DND-41 (cell line): ENCODE measurements at regions not wholly inside any gene's neighbourhood (a gene's known extent, or its start where the extent isn't known, plus 50 kb on each side); places are given as distances from the start of the nearest gene placed in this dataset.

ENCODE experiments used
- ATAC-seq: fragments of 200-7000 bp; cut with Tn5 transposase; 3 replicates; pipeline ENCODE4 v1.9.1; 2021; ENCODE audit warnings: low read depth; ENCODE audit not compliant: insufficient read depth
- DNase-seq: peaks from one replicate; pipeline ENCODE4 v3.0.0-alpha.2; 2020
- H2AFZ ChIP-seq: 2 replicates; pipeline ENCODE4 v1.6.0; 2012; ENCODE audit warnings: low read depth, low read length
- H3K27ac ChIP-seq: 2 replicates; pipeline ENCODE4 v1.5.1; 2012; ENCODE audit warnings: low read length, inconsistent platforms
- H3K27me3 ChIP-seq: fragments of 200-600 bp; sonication (generic); 2 replicates; pipeline ENCODE4 v1.6.0; 2012; ENCODE audit warnings: low read length, mild to moderate bottlenecking, inconsistent platforms; ENCODE audit not compliant: insufficient read depth, poor library complexity
- H3K36me3 ChIP-seq: 2 replicates; pipeline ENCODE4 v1.5.1; 2012; ENCODE audit warnings: low read length, inconsistent platforms; ENCODE audit not compliant: insufficient read depth
- H3K4me1 ChIP-seq: 2 replicates; pipeline ENCODE4 v1.5.1; 2012; ENCODE audit warnings: mild to moderate bottlenecking, low read length; ENCODE audit not compliant: insufficient read depth
- H3K4me2 ChIP-seq: 2 replicates; pipeline ENCODE4 v1.6.0; 2012; ENCODE audit warnings: mild to moderate bottlenecking, moderate library complexity, low read length, inconsistent platforms; ENCODE audit not compliant: insufficient read depth
- H3K4me3 ChIP-seq, 2 experiments: fragments of 200-600 bp in 1 of 2; shearing (Covaris generic) in 1 of 2; 2 replicates each; pipeline ENCODE4 v1.5.1; 2012 to 2016; ENCODE audit warnings: inconsistent platforms in 2 of 2, low read length in 2 of 2, mild to moderate bottlenecking in 2 of 2, low read depth in 1 of 2, moderate library complexity in 1 of 2
- H3K79me2 ChIP-seq: 2 replicates; pipeline ENCODE4 v1.6.0; 2012; ENCODE audit warnings: low read length, inconsistent platforms; ENCODE audit not compliant: insufficient read depth
- H3K9ac ChIP-seq: 2 replicates; pipeline ENCODE4 v1.6.0; 2012; ENCODE audit warnings: low read depth, mild to moderate bottlenecking, inconsistent platforms, low read length, moderate library complexity
- H3K9me3 ChIP-seq: 2 replicates; pipeline ENCODE4 v1.5.1; 2012; ENCODE audit warnings: low read length, moderate library complexity, mild to moderate bottlenecking, inconsistent platforms; ENCODE audit not compliant: insufficient read depth, severe bottlenecking
- H4K20me1 ChIP-seq: 2 replicates; pipeline ENCODE4 v1.6.0; 2012; ENCODE audit warnings: low read length; ENCODE audit not compliant: insufficient read depth
- EZH2 ChIP-seq: IDR thresholded peaks from 3 replicates; pipeline ENCODE4 v1.6.1; 2012; ENCODE audit warnings: borderline replicate concordance, low read depth, mild to moderate bottlenecking, moderate library complexity, low read length, inconsistent platforms; ENCODE audit not compliant: severe bottlenecking
- TF ChIP-seq, protein P1 (sequence below): IDR thresholded peaks from 2 replicates; pipeline ENCODE4 v1.5.1; 2012; ENCODE audit warnings: borderline replicate concordance, low read length, moderate library complexity, mild to moderate bottlenecking; ENCODE audit not compliant: poor library complexity, severe bottlenecking; ENCODE audit errors: extremely low read depth

DNA sequence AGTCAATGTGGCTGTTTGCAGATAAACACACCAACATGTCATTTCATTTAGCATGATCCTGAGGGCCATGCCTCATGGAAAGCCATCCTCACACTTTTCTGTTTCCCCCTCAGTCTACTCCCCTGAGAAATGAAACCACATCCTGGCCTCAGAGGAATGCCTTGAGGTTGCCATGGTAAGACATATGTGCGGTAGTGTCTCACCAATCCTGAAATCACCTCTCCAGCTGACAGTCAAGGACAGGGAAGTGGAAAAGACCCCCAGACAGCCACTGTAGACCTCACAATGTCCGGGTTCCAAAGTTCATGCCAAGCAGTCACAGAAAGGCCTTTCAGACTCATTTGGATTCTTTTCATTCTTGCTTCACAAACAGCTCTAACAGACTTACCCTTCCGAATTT is 175.2 kb upstream of the PKDCC start:
- DNase-seq: peak; percentile 53
- TF ChIP-seq, protein P1, sequence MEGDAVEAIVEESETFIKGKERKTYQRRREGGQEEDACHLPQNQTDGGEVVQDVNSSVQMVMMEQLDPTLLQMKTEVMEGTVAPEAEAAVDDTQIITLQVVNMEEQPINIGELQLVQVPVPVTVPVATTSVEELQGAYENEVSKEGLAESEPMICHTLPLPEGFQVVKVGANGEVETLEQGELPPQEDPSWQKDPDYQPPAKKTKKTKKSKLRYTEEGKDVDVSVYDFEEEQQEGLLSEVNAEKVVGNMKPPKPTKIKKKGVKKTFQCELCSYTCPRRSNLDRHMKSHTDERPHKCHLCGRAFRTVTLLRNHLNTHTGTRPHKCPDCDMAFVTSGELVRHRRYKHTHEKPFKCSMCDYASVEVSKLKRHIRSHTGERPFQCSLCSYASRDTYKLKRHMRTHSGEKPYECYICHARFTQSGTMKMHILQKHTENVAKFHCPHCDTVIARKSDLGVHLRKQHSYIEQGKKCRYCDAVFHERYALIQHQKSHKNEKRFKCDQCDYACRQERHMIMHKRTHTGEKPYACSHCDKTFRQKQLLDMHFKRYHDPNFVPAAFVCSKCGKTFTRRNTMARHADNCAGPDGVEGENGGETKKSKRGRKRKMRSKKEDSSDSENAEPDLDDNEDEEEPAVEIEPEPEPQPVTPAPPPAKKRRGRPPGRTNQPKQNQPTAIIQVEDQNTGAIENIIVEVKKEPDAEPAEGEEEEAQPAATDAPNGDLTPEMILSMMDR: no peak
- TF ChIP-seq EZH2: no peak
- Histone ChIP-seq H3K4me2 (no peak overlapping the region), H3K79me2 (no peaks in the 10 kb centered on the region), H3K4me1 (peaks cover 15% of the 10 kb centered on the region), H4K20me1 (peaks cover 16% of the 10 kb centered on the region), H3K27me3 (peaks cover 10% of the 10 kb centered on the region), H2AFZ (no peak overlapping the region), H3K36me3 (no peaks in the 10 kb centered on the region), H3K4me3 (no peak overlapping the region), H3K9ac (no peak overlapping the region), H3K9me3 (no peaks in the 10 kb centered on the region), H3K27ac (no peak overlapping the region)
- peak; percentile 74 for ATAC-seq

DNA sequence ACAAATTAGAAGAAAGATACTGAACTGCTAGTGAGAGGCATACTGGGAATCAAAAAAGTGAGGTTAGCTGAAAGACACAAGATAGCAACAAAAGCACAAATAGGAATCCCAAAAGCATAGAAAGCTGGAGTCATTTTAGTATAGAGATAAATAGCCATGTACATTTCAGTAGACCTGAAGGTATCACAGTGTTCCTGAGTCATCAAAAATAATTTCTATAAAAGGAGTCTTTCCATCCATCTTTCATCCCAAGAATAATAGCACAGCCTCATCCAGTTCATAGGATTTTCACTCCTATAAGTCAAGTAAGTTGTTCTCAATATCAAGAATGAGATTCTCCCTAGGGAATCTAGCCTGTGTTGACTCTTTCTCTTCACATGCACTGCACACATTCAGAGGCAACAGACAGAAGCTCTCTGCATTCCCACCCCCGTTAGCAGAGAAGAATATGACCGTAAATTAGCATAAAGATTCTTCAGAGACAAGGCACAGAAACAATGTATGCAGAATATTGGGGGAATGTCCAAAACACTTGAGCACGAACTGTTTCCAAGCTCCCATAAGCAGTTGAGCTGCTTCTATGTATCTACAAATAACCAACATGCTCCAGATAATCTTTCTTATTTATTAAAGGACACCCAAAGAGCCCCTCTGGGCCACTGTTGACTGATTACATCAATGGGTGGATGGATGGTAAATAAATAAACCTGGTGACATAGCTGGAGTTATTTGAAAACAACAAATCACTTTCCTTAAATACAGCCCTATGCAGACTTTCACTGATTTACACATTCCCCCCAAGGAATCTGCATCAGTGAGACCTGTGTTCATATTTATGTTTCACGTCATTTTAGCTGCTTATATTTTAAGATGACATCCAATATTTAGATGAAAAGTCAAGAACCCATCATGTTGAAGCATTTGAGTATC is 174.5 kb upstream of the PKDCC start:
- ATAC-seq (no peak), DNase-seq (no peak)
- no peaks in the 10 kb centered on the region for H3K79me2 ChIP-seq
- peaks cover 7% of the 10 kb centered on the region for H3K27me3 ChIP-seq
- no peak overlapping the region for H3K27ac ChIP-seq
- H3K9me3 ChIP-seq: no peaks in the 10 kb centered on the region
- H2AFZ ChIP-seq: no peak overlapping the region
- peaks cover 15% of the 10 kb centered on the region for H3K4me1 ChIP-seq
- H3K4me2 ChIP-seq: no peak overlapping the region
- TF ChIP-seq EZH2: no peak
- TF ChIP-seq, protein P1: no peak
- peaks cover 16% of the 10 kb centered on the region for H4K20me1 ChIP-seq
- no peaks in the 10 kb centered on the region for H3K36me3 ChIP-seq
- H3K9ac ChIP-seq: no peak overlapping the region
- H3K4me3 ChIP-seq: no peak overlapping the region

DNA sequence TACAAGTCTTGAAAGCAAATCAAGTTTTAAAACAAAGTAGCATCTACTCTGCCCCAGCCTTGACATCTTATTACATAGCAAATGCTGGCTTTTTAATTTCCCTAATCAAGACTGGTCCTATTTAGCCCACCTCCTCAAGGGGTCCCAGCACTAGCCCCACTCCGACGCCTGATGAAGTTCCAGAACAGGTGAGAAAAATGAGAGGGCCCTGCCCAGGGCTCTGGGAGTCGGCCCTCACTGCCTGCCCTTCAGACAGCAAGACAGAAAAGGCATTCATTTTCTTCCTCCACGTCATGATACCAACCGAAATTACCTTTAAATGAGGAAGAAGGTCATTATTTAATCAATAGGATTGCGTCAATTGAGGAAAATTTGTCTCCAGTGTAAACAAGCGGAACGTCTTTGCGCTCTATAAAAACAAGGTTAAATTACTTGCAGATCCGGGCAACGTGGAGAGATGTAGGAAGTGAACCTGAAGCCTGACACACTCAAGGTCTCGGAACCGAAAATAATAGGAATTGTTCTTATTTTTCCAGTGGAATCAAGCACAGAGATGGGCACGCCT is 170.6 kb upstream of the PKDCC start:
- no peak overlapping the region for H3K4me3 ChIP-seq
- TF ChIP-seq, protein P1: no peak
- no peak for TF ChIP-seq EZH2
- peaks cover 3% of the 10 kb centered on the region for H3K27me3 ChIP-seq
- H2AFZ ChIP-seq: no peak overlapping the region
- no peak overlapping the region for H3K4me2 ChIP-seq
- H3K9me3 ChIP-seq: no peaks in the 10 kb centered on the region
- H4K20me1 ChIP-seq: peaks cover 5% of the 10 kb centered on the region
- peaks cover 35% of the 10 kb centered on the region for H3K4me1 ChIP-seq
- ATAC-seq: no peak
- H3K27ac ChIP-seq: no peak overlapping the region
- H3K9ac ChIP-seq: no peak overlapping the region
- H3K79me2 ChIP-seq: no peaks in the 10 kb centered on the region
- no peaks in the 10 kb centered on the region for H3K36me3 ChIP-seq
- no peak for DNase-seq
